ENCODE measurements at regions not wholly inside any gene's neighbourhood (a gene's known extent, or its start where the extent isn't known, plus 50 kb on each side); places are given as distances from the start of the nearest gene placed in this dataset.

GRCh38 chr16:85491058-85491771, 121.9 kb upstream of the GSE1 start:
- peak; percentile 37 for DNase-seq

- no peak for DNase-seq
Observed at GRCh38 chr16:85491798-85492294, 121.3 kb upstream of the GSE1 start.

GRCh38 chr16:85492295-85492864, 120.7 kb upstream of the GSE1 start:
- DNase-seq, result no peak

- no peak for DNase-seq
Observed at GRCh38 chr16:85494315-85494714, 118.8 kb upstream of the GSE1 start.

GRCh38 chr16:85495259-85495658, 117.9 kb upstream of the GSE1 start:
- DNase-seq, result no peak

GRCh38 chr16:85495823-85496538, 117.1 kb upstream of the GSE1 start:
- no peak for DNase-seq

- DNase-seq, result no peak
Observed at GRCh38 chr16:85497622-85498314, 115.4 kb upstream of the GSE1 start.

- DNase-seq, result no peak
Observed at GRCh38 chr16:85498607-85499006, 114.5 kb upstream of the GSE1 start.

GRCh38 chr16:85500220-85500619, 112.9 kb upstream of the GSE1 start:
- DNase-seq, result no peak

- DNase-seq, result no peak
Observed at GRCh38 chr16:85501900-85502299, 111.2 kb upstream of the GSE1 start.

GRCh38 chr16:85502357-85502756, 110.8 kb upstream of the GSE1 start:
- no peak for DNase-seq

GRCh38 chr16:85503679-85504231, 109.4 kb upstream of the GSE1 start:
- no peak for DNase-seq

- DNase-seq, result no peak
Observed at GRCh38 chr16:85504242-85504641, 108.9 kb upstream of the GSE1 start.

GRCh38 chr16:85505794-85506634, 107.1 kb upstream of the GSE1 start:
- no peak for DNase-seq

GRCh38 chr16:85506635-85506911, 106.5 kb upstream of the GSE1 start:
- DNase-seq, result no peak

- DNase-seq, result no peak
Observed at GRCh38 chr16:85507342-85507741, 105.8 kb upstream of the GSE1 start.

- DNase-seq, result no peak
Observed at GRCh38 chr16:85508388-85508787, 104.7 kb upstream of the GSE1 start.

- no peak for DNase-seq
Observed at GRCh38 chr16:85508993-85509392, 104.1 kb upstream of the GSE1 start.

- DNase-seq, result no peak
Observed at GRCh38 chr16:85510041-85510659, 103.0 kb upstream of the GSE1 start.

- DNase-seq, result no peak
Observed at GRCh38 chr16:85511938-85512807, 100.9 kb upstream of the GSE1 start.

GRCh38 chr16:85512808-85513115, 100.4 kb upstream of the GSE1 start:
- no peak for DNase-seq

Measured in suppressor macrophage treated with lipopolysaccharide for 4 hours (primary cell).